NB4 (cell line): ENCODE measurements at regions not wholly inside any gene's neighbourhood (a gene's known extent, or its start where the extent isn't known, plus 50 kb on each side); places are given as distances from the start of the nearest gene placed in this dataset.

Experiments used
- MAX ChIP-seq: IDR thresholded peaks from 2 replicates; pipeline ENCODE4 v1.6.1; 2011; ENCODE audit warnings: low read depth, low read length
- MYC ChIP-seq: IDR thresholded peaks from 2 replicates; pipeline ENCODE4 v1.6.1; 2011; ENCODE audit warnings: low read depth, low read length
- POLR2A ChIP-seq: IDR thresholded peaks from 2 replicates; pipeline ENCODE4 v1.6.1; 2011; ENCODE audit warnings: mild to moderate bottlenecking; ENCODE audit not compliant: insufficient read length; ENCODE audit errors: extremely low read depth
- TF ChIP-seq, protein P1 (sequence below): IDR thresholded peaks from one replicate; pipeline ENCODE4 v1.5.1; 2012; ENCODE audit warnings: low read depth, low read length

GRCh38 chr6:23390221-23390620, 735.8 kb upstream of the NRSN1 start:
- TF ChIP-seq, protein P1, sequence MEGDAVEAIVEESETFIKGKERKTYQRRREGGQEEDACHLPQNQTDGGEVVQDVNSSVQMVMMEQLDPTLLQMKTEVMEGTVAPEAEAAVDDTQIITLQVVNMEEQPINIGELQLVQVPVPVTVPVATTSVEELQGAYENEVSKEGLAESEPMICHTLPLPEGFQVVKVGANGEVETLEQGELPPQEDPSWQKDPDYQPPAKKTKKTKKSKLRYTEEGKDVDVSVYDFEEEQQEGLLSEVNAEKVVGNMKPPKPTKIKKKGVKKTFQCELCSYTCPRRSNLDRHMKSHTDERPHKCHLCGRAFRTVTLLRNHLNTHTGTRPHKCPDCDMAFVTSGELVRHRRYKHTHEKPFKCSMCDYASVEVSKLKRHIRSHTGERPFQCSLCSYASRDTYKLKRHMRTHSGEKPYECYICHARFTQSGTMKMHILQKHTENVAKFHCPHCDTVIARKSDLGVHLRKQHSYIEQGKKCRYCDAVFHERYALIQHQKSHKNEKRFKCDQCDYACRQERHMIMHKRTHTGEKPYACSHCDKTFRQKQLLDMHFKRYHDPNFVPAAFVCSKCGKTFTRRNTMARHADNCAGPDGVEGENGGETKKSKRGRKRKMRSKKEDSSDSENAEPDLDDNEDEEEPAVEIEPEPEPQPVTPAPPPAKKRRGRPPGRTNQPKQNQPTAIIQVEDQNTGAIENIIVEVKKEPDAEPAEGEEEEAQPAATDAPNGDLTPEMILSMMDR, result no peak
- TF ChIP-seq POLR2A (no peak), MAX (no peak), MYC (no peak)
